H9 (cell line): ENCODE measurements at regions not wholly inside any gene's neighbourhood (a gene's known extent, or its start where the extent isn't known, plus 50 kb on each side); places are given as distances from the start of the nearest gene placed in this dataset.

ENCODE experiments used
- DNase-seq: peaks from one replicate; pipeline ENCODE4 v3.0.0-alpha.2; 2017
- H2AFZ ChIP-seq: one replicate; pipeline ENCODE4 v1.6.1; 2013; ENCODE audit warnings: mild to moderate bottlenecking, low read length, control low read depth, moderate library complexity
- H2AK5ac ChIP-seq: 2 replicates; pipeline ENCODE4 v1.6.1; 2013; ENCODE audit warnings: low read length, control low read depth, mixed read lengths; ENCODE audit not compliant: insufficient read length
- H2BK120ac ChIP-seq: one replicate; pipeline ENCODE4 v1.6.1; 2013; ENCODE audit warnings: low read depth, mild to moderate bottlenecking, low read length, control low read depth, inconsistent platforms; ENCODE audit not compliant: poor library complexity, severe bottlenecking
- H2BK12ac ChIP-seq: 2 replicates; pipeline ENCODE4 v1.6.1; 2013; ENCODE audit warnings: low read length, control low read depth, mixed read lengths, low read depth; ENCODE audit not compliant: insufficient read length
- H2BK15ac ChIP-seq: 2 replicates; pipeline ENCODE4 v1.6.1; 2013; ENCODE audit warnings: low read depth, low read length, control low read depth
- H2BK20ac ChIP-seq: one replicate; pipeline ENCODE4 v1.6.1; 2013; ENCODE audit warnings: low read depth, mild to moderate bottlenecking, low read length, control low read depth, inconsistent platforms; ENCODE audit not compliant: poor library complexity, severe bottlenecking
- H2BK5ac ChIP-seq: 2 replicates; pipeline ENCODE4 v1.6.1; 2013; ENCODE audit warnings: low read length, control low read depth, mixed read lengths; ENCODE audit not compliant: insufficient read length
- H3K14ac ChIP-seq: 2 replicates; pipeline ENCODE4 v1.6.1; 2013; ENCODE audit warnings: low read length, control low read depth; ENCODE audit not compliant: insufficient read depth
- H3K18ac ChIP-seq: 2 replicates; pipeline ENCODE4 v1.6.1; 2013; ENCODE audit warnings: low read depth, mild to moderate bottlenecking, mixed read lengths, low read length, control low read depth; ENCODE audit not compliant: insufficient read length
- H3K23ac ChIP-seq: 2 replicates; pipeline ENCODE4 v1.6.1; 2013; ENCODE audit warnings: low read length, control low read depth, mixed read lengths, low read depth; ENCODE audit not compliant: insufficient read length
- H3K23me2 ChIP-seq: 2 replicates; pipeline ENCODE4 v1.6.1; 2013; ENCODE audit warnings: low read depth, mild to moderate bottlenecking, mixed read lengths, low read length, control low read depth; ENCODE audit not compliant: insufficient read length, poor library complexity, severe bottlenecking
- H3K27ac ChIP-seq: 2 replicates; pipeline ENCODE4 v1.5.1; 2013; ENCODE audit warnings: low read length, control low read depth, mixed read lengths, low read depth; ENCODE audit not compliant: insufficient read length
- H3K27me3 ChIP-seq: 2 replicates; pipeline ENCODE4 v1.6.1; 2013; ENCODE audit warnings: low read length, control low read depth, inconsistent platforms; ENCODE audit not compliant: insufficient read depth
- H3K4ac ChIP-seq: 2 replicates; pipeline ENCODE4 v1.6.1; 2013; ENCODE audit warnings: low read depth, mild to moderate bottlenecking, control low read depth, inconsistent platforms, low read length, moderate library complexity
- H3K4me1 ChIP-seq: 2 replicates; pipeline ENCODE4 v1.6.1; 2013; ENCODE audit warnings: low read length, control low read depth, inconsistent platforms; ENCODE audit not compliant: insufficient read depth
- H3K4me2 ChIP-seq: 2 replicates; pipeline ENCODE4 v1.6.1; 2013; ENCODE audit warnings: low read length, control low read depth, mixed read lengths; ENCODE audit not compliant: insufficient read length, insufficient read depth
- H3K56ac ChIP-seq: 2 replicates; pipeline ENCODE4 v1.6.1; 2013; ENCODE audit warnings: low read depth, mild to moderate bottlenecking, mixed read lengths, low read length, control low read depth; ENCODE audit not compliant: insufficient read length
- H3K79me1 ChIP-seq: 2 replicates; pipeline ENCODE4 v1.6.1; 2013; ENCODE audit warnings: low read depth, mild to moderate bottlenecking, moderate library complexity, low read length, control low read depth, inconsistent platforms; ENCODE audit not compliant: insufficient read depth, poor library complexity, severe bottlenecking
- H3K79me2 ChIP-seq: 2 replicates; pipeline ENCODE4 v1.6.1; 2013; ENCODE audit warnings: low read length, control low read depth, inconsistent platforms; ENCODE audit not compliant: insufficient read depth
- H3K9ac ChIP-seq: 2 replicates; pipeline ENCODE4 v1.6.1; 2013; ENCODE audit warnings: low read length, control low read depth, mixed read lengths; ENCODE audit not compliant: insufficient read length; ENCODE audit errors: extremely low read depth
- H3K9me3 ChIP-seq: one replicate; pipeline ENCODE4 v1.6.1; 2013; ENCODE audit warnings: low read depth, low read length, inconsistent platforms; ENCODE audit not compliant: control insufficient read depth
- H3T11ph ChIP-seq: one replicate; pipeline ENCODE4 v1.6.1; 2013; ENCODE audit warnings: mild to moderate bottlenecking, low read length, control low read depth, inconsistent platforms
- H4K20me1 ChIP-seq: one replicate; pipeline ENCODE4 v1.6.1; 2013; ENCODE audit not compliant: control insufficient read depth, insufficient read length, insufficient read depth
- H4K5ac ChIP-seq: 2 replicates; pipeline ENCODE4 v1.6.1; 2013; ENCODE audit warnings: low read depth, mild to moderate bottlenecking, mixed read lengths, low read length, control low read depth; ENCODE audit not compliant: insufficient read length
- H4K8ac ChIP-seq: replicated peaks from 2 replicates; pipeline ENCODE4 v1.6.1; 2013; ENCODE audit warnings: low read length, control low read depth, mixed read lengths, low read depth; ENCODE audit not compliant: insufficient read length
- H4K91ac ChIP-seq: 2 replicates; pipeline ENCODE4 v1.6.1; 2013; ENCODE audit warnings: low read depth, mild to moderate bottlenecking, moderate library complexity, mixed read lengths, low read length, control low read depth; ENCODE audit not compliant: insufficient read length
- H3K27ac Mint-ChIP-seq, 3 experiments: 2 replicates in 2 of 3; 3 replicates in 1 of 3; pipeline ENCODE4 v1.8.0; 2020 to 2021; ENCODE audit warnings: mixed read lengths in 3 of 3, mild to moderate bottlenecking in 1 of 3, moderate library complexity in 1 of 3
- H3K27me3 Mint-ChIP-seq: 2 replicates; pipeline ENCODE4 v1.8.0; 2021; ENCODE audit warnings: low read depth, mild to moderate bottlenecking, moderate library complexity, mixed read lengths
- H3K36me3 Mint-ChIP-seq, 3 experiments: 2 replicates in 2 of 3; 3 replicates in 1 of 3; pipeline ENCODE4 v1.8.0; 2020 to 2021; ENCODE audit warnings: low read depth in 3 of 3, mixed read lengths in 3 of 3; ENCODE audit not compliant: insufficient read depth in 1 of 3
- H3K4me1 Mint-ChIP-seq, 2 experiments: 2 replicates each; pipeline ENCODE4 v1.8.0; 2020; ENCODE audit warnings: mixed read lengths in 2 of 2
- H3K4me3 Mint-ChIP-seq, 2 experiments: 2 replicates in 1 of 2; 3 replicates in 1 of 2; pipeline ENCODE4 v1.8.0; 2020 to 2021; ENCODE audit warnings: mild to moderate bottlenecking in 2 of 2, mixed read lengths in 2 of 2, moderate library complexity in 1 of 2
- H3K9me3 Mint-ChIP-seq, 2 experiments: 2 replicates in 1 of 2; 3 replicates in 1 of 2; pipeline ENCODE4 v1.8.0; 2020; ENCODE audit warnings: mild to moderate bottlenecking in 2 of 2, mixed read lengths in 2 of 2, moderate library complexity in 1 of 2
- CTCF ChIP-seq: fragments of 200-600 bp; sonication (generic); conservative IDR thresholded peaks from 3 replicates; pipeline ENCODE4 v1.8.0; 2021; ENCODE audit warnings: antibody characterized with exemption, mild to moderate bottlenecking
- WGBS: extraction: QIAGEN DNeasy Blood & Tissue Kit; methylation state at CpG from one replicate; pipeline ENCODE4 v1.1.7; 2013; ENCODE audit warnings: missing lambda C conversion rate, low lambda C conversion rate, mixed read lengths; ENCODE audit not compliant: insufficient read length; ENCODE audit errors: extremely low coverage; 5-methylcytosine and 5-hydroxymethylcytosine counted together

GRCh38 chr12:67922245-67922644 is 67.0 kb upstream of the IFNG-AS1 start:
- no peak overlapping the region for H3K4me2 ChIP-seq
- no peak overlapping the region for H3K23ac ChIP-seq
- no peaks in the 10 kb centered on the region for H3K79me1 ChIP-seq
- Mint-ChIP-seq H3K4me1 (peaks cover 39% of the 10 kb centered on the region in 2 experiments), H3K9me3 (no peaks in the 10 kb centered on the region; a peak in 1 of 5 replicates), H3K4me3 (no peak overlapping the region), H3K27me3 (no peaks in the 10 kb centered on the region), H3K36me3 (no peaks in the 10 kb centered on the region), H3K27ac (no peak overlapping the region)
- H3K4ac ChIP-seq: no peak overlapping the region
- H3K27ac ChIP-seq: no peak overlapping the region
- no peak overlapping the region for H2BK120ac ChIP-seq
- H3K23me2 ChIP-seq: no peaks in the 10 kb centered on the region
- no peak overlapping the region for H2AK5ac ChIP-seq
- H3K79me2 ChIP-seq: no peaks in the 10 kb centered on the region
- no peak overlapping the region for H4K8ac ChIP-seq
- no peak overlapping the region for H2BK12ac ChIP-seq
- no CpG with 5 or more reads among the region's 1 CpG for WGBS
- H3T11ph ChIP-seq: no peak overlapping the region
- H3K27me3 ChIP-seq: no peaks in the 10 kb centered on the region
- H3K4me1 ChIP-seq: peaks cover 11% of the 10 kb centered on the region; the same call in 1 of the 2 replicates
- no peak overlapping the region for H2BK5ac ChIP-seq
- no peak overlapping the region for H3K18ac ChIP-seq
- no peak overlapping the region for H2AFZ ChIP-seq
- no peak overlapping the region for H3K56ac ChIP-seq
- DNase-seq: no peak
- H3K9ac ChIP-seq: no peak overlapping the region
- no peak overlapping the region for H4K91ac ChIP-seq
- no peak overlapping the region for H3K14ac ChIP-seq
- no peak for TF ChIP-seq CTCF
- H2BK20ac ChIP-seq: no peak overlapping the region
- no peak overlapping the region for H4K5ac ChIP-seq
- H4K20me1 ChIP-seq: no peaks in the 10 kb centered on the region
- H3K9me3 ChIP-seq: no peaks in the 10 kb centered on the region
- H2BK15ac ChIP-seq: no peak overlapping the region
